ENCODE measurements at regions not wholly inside any gene's neighbourhood (a gene's known extent, or its start where the extent isn't known, plus 50 kb on each side); places are given as distances from the start of the nearest gene placed in this dataset.
"Not testable (repeated sequence)": the region's sequence is repeated elsewhere in the genome, so short reads cannot be mapped to it uniquely, and the experiment has no call there.

DNA sequence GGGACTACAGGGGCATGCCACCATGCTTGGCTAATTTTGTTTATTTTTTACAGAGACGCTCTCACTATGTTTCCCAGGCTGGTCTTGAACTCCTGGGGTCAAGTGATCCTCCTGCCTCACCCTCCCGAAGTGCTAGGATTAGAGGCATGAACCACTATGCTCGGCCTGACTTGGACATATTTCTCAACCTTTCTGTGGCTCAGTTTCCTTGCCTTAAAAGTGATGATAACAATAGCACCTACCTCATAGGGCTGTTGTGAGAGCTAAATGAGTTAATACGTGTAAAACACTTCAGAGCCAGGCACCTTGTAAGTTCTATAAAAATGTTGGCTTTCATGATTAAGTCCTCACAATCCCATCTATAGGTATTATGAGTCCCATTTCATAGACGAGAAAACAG is 89.2 kb upstream of the METAP2 start:
- H3K4me3 ChIP-seq (ENCODE audit: low read length), result no peak overlapping the region
- no peaks in the 10 kb centered on the region for H3K27me3 ChIP-seq (ENCODE audit: low read length)
- H3K36me3 ChIP-seq (ENCODE audit: insufficient read depth, low read length), result no peaks in the 10 kb centered on the region
- no peaks in the 10 kb centered on the region for H3K9me3 ChIP-seq (ENCODE audit: low read length)
- H3K9me2 ChIP-seq (replicated peaks; ENCODE audit: insufficient read depth, low read length), result no peaks in the 10 kb centered on the region
- H3K4me1 ChIP-seq (ENCODE audit: low read length), result peaks cover 49% of the 10 kb centered on the region
- H3K9ac ChIP-seq (ENCODE audit: low read length), result peak overlapping the region; percentile 41; the same call in 1 of the 2 replicates
- H3K79me2 ChIP-seq (ENCODE audit: low read length), result no peaks in the 10 kb centered on the region
- DNase-seq, result no peak
- H4K20me1 ChIP-seq (ENCODE audit: insufficient read depth, low read depth, low read length), result no peaks in the 10 kb centered on the region
- H3K27ac ChIP-seq (ENCODE audit: low read length), result peak overlapping the region; percentile 84
- no peak overlapping the region for H2AFZ ChIP-seq (ENCODE audit: low read length)
- no peak overlapping the region for H3K4me2 ChIP-seq (ENCODE audit: low read depth, low read length, poor library complexity, severe bottlenecking)

- no peaks in the 10 kb centered on the region for H3K36me3 ChIP-seq (ENCODE audit: insufficient read depth, low read length)
Measured at GRCh38 chr12:95385246-95386035, 88.5 kb upstream of the METAP2 start.

DNA sequence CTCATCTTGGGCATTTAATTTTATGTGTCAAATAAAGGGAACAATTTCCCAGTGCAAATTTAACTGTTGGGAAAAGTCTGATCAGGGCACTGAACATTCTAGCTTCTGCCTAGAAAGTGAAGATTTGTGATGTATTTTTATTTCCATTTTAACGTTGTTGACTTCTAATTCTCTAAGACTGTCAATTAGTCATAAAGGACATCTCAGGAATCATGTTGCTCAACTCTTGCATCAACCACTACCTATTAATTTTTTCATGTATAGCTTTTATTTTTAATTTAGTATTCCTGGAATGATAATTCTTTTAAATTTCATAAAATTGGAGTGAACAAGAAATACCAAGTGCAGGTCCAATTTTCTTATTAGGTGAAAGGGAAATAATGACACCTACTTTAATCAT is 87.9 kb upstream of the METAP2 start:
- no peak for DNase-seq
- Histone ChIP-seq H3K4me2 (ENCODE audit: low read depth, low read length, poor library complexity, severe bottlenecking) (peak overlapping the region; percentile 58), H3K79me2 (ENCODE audit: low read length) (no peaks in the 10 kb centered on the region), H3K4me3 (ENCODE audit: low read length) (peak overlapping the region; percentile 17), H3K4me1 (ENCODE audit: low read length) (peaks cover 59% of the 10 kb centered on the region), H3K36me3 (ENCODE audit: insufficient read depth, low read length) (no peaks in the 10 kb centered on the region), H3K9ac (ENCODE audit: low read length) (peak overlapping the region; percentile 41), H3K9me2 (replicated peaks; ENCODE audit: insufficient read depth, low read length) (no peaks in the 10 kb centered on the region), H2AFZ (ENCODE audit: low read length) (peak overlapping the region; percentile 41), H3K27me3 (ENCODE audit: low read length) (no peaks in the 10 kb centered on the region), H3K27ac (ENCODE audit: low read length) (peak overlapping the region; percentile 84), H4K20me1 (ENCODE audit: insufficient read depth, low read depth, low read length) (no peaks in the 10 kb centered on the region), H3K9me3 (ENCODE audit: low read length) (no peaks in the 10 kb centered on the region)

More at GRCh38 chr12:95385246-95386035, 88.5 kb upstream of the METAP2 start:
- Histone ChIP-seq H4K20me1 (ENCODE audit: insufficient read depth, low read depth, low read length) (no peaks in the 10 kb centered on the region), H3K9me3 (ENCODE audit: low read length) (no peaks in the 10 kb centered on the region), H3K27me3 (ENCODE audit: low read length) (no peaks in the 10 kb centered on the region), H3K9ac (ENCODE audit: low read length) (peak overlapping the region; percentile 41), H3K4me1 (ENCODE audit: low read length) (peaks cover 55% of the 10 kb centered on the region), H3K27ac (ENCODE audit: low read length) (peak overlapping the region; percentile 84), H2AFZ (ENCODE audit: low read length) (peak overlapping the region; percentile 41), H3K4me2 (ENCODE audit: low read depth, low read length, poor library complexity, severe bottlenecking) (peak overlapping the region; percentile 58), H3K4me3 (ENCODE audit: low read length) (peak overlapping the region; percentile 17), H3K9me2 (replicated peaks; ENCODE audit: insufficient read depth, low read length) (no peaks in the 10 kb centered on the region), H3K79me2 (ENCODE audit: low read length) (no peaks in the 10 kb centered on the region)
- peak; percentile 69 for DNase-seq

DNA sequence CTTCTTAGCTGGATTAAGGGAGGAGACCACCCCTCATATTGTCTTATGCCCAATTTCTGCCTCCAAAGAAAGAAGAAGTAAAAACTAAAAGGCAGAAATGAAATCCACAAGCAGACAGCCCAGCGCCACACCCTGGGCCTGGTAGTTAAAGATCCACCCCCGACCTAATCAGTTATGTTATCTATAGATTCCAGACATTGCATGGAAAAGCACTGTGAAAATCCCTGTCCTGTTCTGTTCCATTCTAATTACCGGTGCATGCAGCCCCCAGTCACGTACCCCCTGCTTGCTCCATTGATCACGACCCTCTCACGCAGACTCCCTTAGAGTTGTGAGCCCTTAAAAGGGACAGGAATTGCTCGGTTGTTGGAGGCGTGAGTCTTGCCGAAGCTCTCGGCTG is 85.7 kb upstream of the METAP2 start:
- H3K36me3 ChIP-seq (ENCODE audit: insufficient read depth, low read length); H3K4me2 ChIP-seq (ENCODE audit: low read depth, low read length, poor library complexity, severe bottlenecking): not testable (repeated sequence)
- H3K9ac ChIP-seq (ENCODE audit: low read length), result peak overlapping the region; percentile 26; the same call in 1 of the 2 replicates

DNA sequence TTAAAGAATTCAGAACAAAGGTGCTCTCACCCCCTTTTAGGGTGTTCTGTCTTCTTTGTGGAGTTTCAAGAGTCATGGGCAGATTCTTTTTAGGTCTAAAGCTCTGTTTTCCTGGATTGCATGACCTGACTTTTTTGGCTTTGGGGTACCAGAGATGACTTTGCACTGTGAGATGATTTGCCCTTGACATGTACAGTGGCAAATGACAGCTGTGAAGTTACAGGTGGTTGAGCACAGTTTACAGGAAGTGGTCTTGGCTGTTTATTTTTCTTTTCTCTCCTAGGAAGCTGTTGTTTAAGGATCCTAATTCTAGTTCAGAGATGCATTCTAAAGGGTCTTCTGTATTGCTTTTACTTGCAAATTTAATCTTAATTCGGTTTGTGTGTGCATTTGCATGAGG is 83.8 kb upstream of the METAP2 start:
- peaks cover 8% of the 10 kb centered on the region; the same call in 1 of the 2 replicates for H3K36me3 ChIP-seq (ENCODE audit: insufficient read depth, low read length)
- H2AFZ ChIP-seq (ENCODE audit: low read length), result 0 out of 2 replicates have a peak overlapping the region, but pooled peaks have one; percentile 70
- peaks cover 15% of the 10 kb centered on the region for H3K9me3 ChIP-seq (ENCODE audit: low read length)
- H3K4me3 ChIP-seq (ENCODE audit: low read length), result no peak overlapping the region
- no peaks in the 10 kb centered on the region for H4K20me1 ChIP-seq (ENCODE audit: insufficient read depth, low read depth, low read length)
- DNase-seq, result no peak
- H3K79me2 ChIP-seq (ENCODE audit: low read length), result no peaks in the 10 kb centered on the region
- H3K4me1 ChIP-seq (ENCODE audit: low read length), result peaks cover 50% of the 10 kb centered on the region
- no peaks in the 10 kb centered on the region for H3K9me2 ChIP-seq (replicated peaks; ENCODE audit: insufficient read depth, low read length)
- H3K4me2 ChIP-seq (ENCODE audit: low read depth, low read length, poor library complexity, severe bottlenecking), result peak overlapping the region; percentile 10
- no peaks in the 10 kb centered on the region for H3K27me3 ChIP-seq (ENCODE audit: low read length)
- no peak overlapping the region for H3K9ac ChIP-seq (ENCODE audit: low read length)
- peak overlapping the region; percentile 84 for H3K27ac ChIP-seq (ENCODE audit: low read length)

More for the DNA sequence above, 85.7 kb upstream of the METAP2 start:
- H3K27ac ChIP-seq (ENCODE audit: low read length), result peak overlapping the region; percentile 84
- not testable (repeated sequence) for H3K27me3 ChIP-seq (ENCODE audit: low read length); H3K9me3 ChIP-seq (ENCODE audit: low read length); H3K9me2 ChIP-seq (replicated peaks; ENCODE audit: insufficient read depth, low read length); H3K4me3 ChIP-seq (ENCODE audit: low read length); H3K79me2 ChIP-seq (ENCODE audit: low read length); DNase-seq; H4K20me1 ChIP-seq (ENCODE audit: insufficient read depth, low read depth, low read length)
- H2AFZ ChIP-seq (ENCODE audit: low read length), result peak overlapping the region; percentile 84
- peaks cover 55% of the 10 kb centered on the region for H3K4me1 ChIP-seq (ENCODE audit: low read length)

GRCh38 chr12:95390932-95391331 is 83.0 kb upstream of the METAP2 start:
- Histone ChIP-seq H3K9ac (ENCODE audit: low read length) (no peak overlapping the region), H3K36me3 (ENCODE audit: insufficient read depth, low read length) (peaks cover 8% of the 10 kb centered on the region; the same call in 1 of the 2 replicates), H3K27me3 (ENCODE audit: low read length) (no peaks in the 10 kb centered on the region), H4K20me1 (ENCODE audit: insufficient read depth, low read depth, low read length) (no peaks in the 10 kb centered on the region), H3K4me2 (ENCODE audit: low read depth, low read length, poor library complexity, severe bottlenecking) (no peak overlapping the region), H3K4me1 (ENCODE audit: low read length) (peaks cover 47% of the 10 kb centered on the region), H3K4me3 (ENCODE audit: low read length) (no peak overlapping the region; the same call in 1 of the 2 replicates), H3K9me2 (replicated peaks; ENCODE audit: insufficient read depth, low read length) (no peaks in the 10 kb centered on the region), H3K27ac (ENCODE audit: low read length) (peak overlapping the region; percentile 84), H3K9me3 (ENCODE audit: low read length) (peaks cover 15% of the 10 kb centered on the region), H3K79me2 (ENCODE audit: low read length) (no peaks in the 10 kb centered on the region), H2AFZ (ENCODE audit: low read length) (peak overlapping the region; percentile 14; the same call in 1 of the 2 replicates)
- DNase-seq, result no peak

DNA sequence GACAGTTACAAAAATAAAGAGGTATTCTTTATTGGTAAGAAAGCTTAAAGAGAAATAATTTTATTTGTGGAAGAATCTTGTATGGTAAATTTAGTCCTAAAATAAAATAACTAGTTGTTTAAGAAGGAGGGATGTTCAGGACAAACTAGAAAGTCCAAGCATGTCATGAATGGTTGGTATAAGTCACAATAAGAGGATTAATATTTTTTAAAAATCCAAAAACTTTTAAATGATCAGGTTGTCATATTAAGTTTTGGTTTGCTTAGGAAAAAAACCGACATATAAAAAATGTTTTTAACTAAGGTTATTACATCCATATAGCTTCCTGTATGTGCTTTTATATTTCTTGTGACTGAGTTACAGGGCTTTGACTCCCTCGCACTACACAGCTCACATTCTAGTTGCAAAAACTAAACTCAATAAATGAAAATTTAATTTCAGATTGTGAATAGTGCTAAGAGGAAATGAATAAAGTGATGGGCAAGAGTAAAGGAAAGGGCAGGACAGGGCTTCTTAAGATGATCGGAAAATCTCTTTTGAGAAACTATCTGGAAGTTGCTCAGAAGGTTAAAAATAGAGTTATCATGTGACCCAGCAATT is 80.7 kb upstream of the METAP2 start:
- Histone ChIP-seq H3K36me3 (ENCODE audit: insufficient read depth, low read length) (peaks cover 8% of the 10 kb centered on the region; the same call in 1 of the 2 replicates), H3K9ac (ENCODE audit: low read length) (no peak overlapping the region), H3K4me2 (ENCODE audit: low read depth, low read length, poor library complexity, severe bottlenecking) (no peak overlapping the region), H3K79me2 (ENCODE audit: low read length) (no peaks in the 10 kb centered on the region), H3K27me3 (ENCODE audit: low read length) (no peaks in the 10 kb centered on the region), H3K4me3 (ENCODE audit: low read length) (no peak overlapping the region), H3K27ac (ENCODE audit: low read length) (no peak overlapping the region), H4K20me1 (ENCODE audit: insufficient read depth, low read depth, low read length) (no peaks in the 10 kb centered on the region), H3K4me1 (ENCODE audit: low read length) (peaks cover 37% of the 10 kb centered on the region), H3K9me2 (replicated peaks; ENCODE audit: insufficient read depth, low read length) (no peaks in the 10 kb centered on the region), H2AFZ (ENCODE audit: low read length) (no peak overlapping the region), H3K9me3 (ENCODE audit: low read length) (peaks cover 15% of the 10 kb centered on the region)
- peak; percentile 62 for DNase-seq

DNA sequence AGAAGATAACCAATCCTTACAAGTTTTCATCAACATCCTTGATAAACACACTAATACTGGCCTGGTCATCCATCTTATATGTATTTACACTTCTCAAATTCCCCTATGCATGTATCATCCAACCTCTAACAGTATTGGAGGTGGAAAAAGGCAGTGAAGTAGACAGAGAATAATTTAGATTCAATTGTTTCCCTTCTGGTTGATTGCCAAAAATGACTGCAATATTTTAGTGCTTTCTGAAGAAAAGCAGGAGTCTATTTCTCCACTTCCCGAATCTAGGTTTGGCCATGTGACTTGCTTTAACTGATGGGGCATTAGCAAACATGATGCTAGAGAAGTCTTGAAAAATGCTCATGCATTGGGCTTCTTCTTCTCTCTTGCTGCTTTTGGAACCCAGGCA is 78.3 kb upstream of the METAP2 start:
- H4K20me1 ChIP-seq (ENCODE audit: insufficient read depth, low read depth, low read length), result no peaks in the 10 kb centered on the region
- peak overlapping the region; percentile 61; the same call in 1 of the 2 replicates for H2AFZ ChIP-seq (ENCODE audit: low read length)
- peaks cover 8% of the 10 kb centered on the region; the same call in 1 of the 2 replicates for H3K36me3 ChIP-seq (ENCODE audit: insufficient read depth, low read length)
- DNase-seq, result no peak
- H3K4me3 ChIP-seq (ENCODE audit: low read length), result no peak overlapping the region
- H3K79me2 ChIP-seq (ENCODE audit: low read length), result no peaks in the 10 kb centered on the region
- H3K9me2 ChIP-seq (replicated peaks; ENCODE audit: insufficient read depth, low read length), result no peaks in the 10 kb centered on the region
- no peaks in the 10 kb centered on the region for H3K27me3 ChIP-seq (ENCODE audit: low read length)
- no peak overlapping the region for H3K9ac ChIP-seq (ENCODE audit: low read length)
- H3K4me1 ChIP-seq (ENCODE audit: low read length), result peaks cover 15% of the 10 kb centered on the region
- peaks cover 15% of the 10 kb centered on the region for H3K9me3 ChIP-seq (ENCODE audit: low read length)
- H3K4me2 ChIP-seq (ENCODE audit: low read depth, low read length, poor library complexity, severe bottlenecking), result no peak overlapping the region
- no peak overlapping the region for H3K27ac ChIP-seq (ENCODE audit: low read length)
